ENCODE measurements at regions not wholly inside any gene's neighbourhood (a gene's known extent, or its start where the extent isn't known, plus 50 kb on each side); places are given as distances from the start of the nearest gene placed in this dataset.

- TF ChIP-seq E4F1 (IDR thresholded peaks at IDR 0.05; ENCODE audit: borderline replicate concordance, partially characterized antibody), result no peak
- no peak for TF ChIP-seq ZBTB4 (CRISPR knock-in tag; IDR thresholded peaks at IDR 0.05)
- TF ChIP-seq CEBPZ (IDR thresholded peaks at IDR 0.05; ENCODE audit: low read depth, low read length), result no peak
- TF ChIP-seq ZNF687 (IDR thresholded peaks at IDR 0.05), result no peak
- no peak for TF ChIP-seq POLR2AphosphoS2 (IDR thresholded peaks at IDR 0.05; ENCODE audit: low read depth, low read length)
- no peak for TF ChIP-seq KLF5 (IDR thresholded peaks at IDR 0.05; ENCODE audit: partially characterized antibody)
- TF ChIP-seq POLR2AphosphoS5 (IDR thresholded peaks at IDR 0.05; ENCODE audit: low read length), result no peak
- TF ChIP-seq DPF2 (IDR thresholded peaks at IDR 0.05), result no peak
- TF ChIP-seq NFXL1 (IDR thresholded peaks at IDR 0.05; ENCODE audit: borderline replicate concordance), result no peak
Observed at GRCh38 chr10:55237462-55237861, 436.4 kb upstream of the PCDH15 start (continued).
